ENCODE measurements at regions not wholly inside any gene's neighbourhood (a gene's known extent, or its start where the extent isn't known, plus 50 kb on each side); places are given as distances from the start of the nearest gene placed in this dataset.

DNA sequence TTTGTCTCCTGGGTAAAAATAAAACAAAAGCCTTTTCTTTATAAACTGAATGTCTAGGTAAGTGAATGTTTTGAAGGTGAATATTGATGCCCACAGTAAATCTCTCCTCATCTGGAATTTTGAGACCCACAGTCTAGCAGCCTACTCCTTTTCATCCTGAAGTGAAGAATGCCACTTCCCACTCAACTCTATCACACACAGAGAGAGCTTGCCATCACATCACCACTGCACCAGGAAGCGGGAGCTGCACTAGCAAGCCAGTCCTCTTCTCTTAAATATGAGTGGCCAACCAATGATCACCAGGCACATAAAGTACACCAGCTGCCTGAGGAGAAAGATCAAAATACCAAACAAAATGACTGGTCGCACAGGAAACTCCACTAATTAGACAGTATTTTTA lies 140.8 kb downstream of the MRPL39 start:
- TF ChIP-seq POLR2A (IDR thresholded peaks at IDR 0.05) (no peak), EP300 (IDR thresholded peaks at IDR 0.05; ENCODE audit: low read depth) (no peak)

All from transverse colon (tissue), 1 donor.